ENCODE measurements at regions not wholly inside any gene's neighbourhood (a gene's known extent, or its start where the extent isn't known, plus 50 kb on each side); places are given as distances from the start of the nearest gene placed in this dataset.

GRCh38 chr10:10591715-10592341 is 425.8 kb upstream of the CELF2 start:
- DNase-seq = no peak

GRCh38 chr10:10596256-10596655 is 421.4 kb upstream of the CELF2 start:
- no peak for DNase-seq

- no peak for DNase-seq
Observed at GRCh38 chr10:10598297-10598696, 419.4 kb upstream of the CELF2 start.

- peak; percentile 11 for DNase-seq
Observed at GRCh38 chr10:10600004-10600403, 417.7 kb upstream of the CELF2 start.

- peak; percentile 3 for DNase-seq
Observed at GRCh38 chr10:10605551-10606081, 412.1 kb upstream of the CELF2 start.

- DNase-seq = no peak
Observed at GRCh38 chr10:10609379-10609955, 408.2 kb upstream of the CELF2 start.

- DNase-seq = no peak
Observed at GRCh38 chr10:10610171-10610570, 407.5 kb upstream of the CELF2 start.

GRCh38 chr10:10612151-10612550 is 405.5 kb upstream of the CELF2 start:
- DNase-seq = no peak

GRCh38 chr10:10613656-10614244 is 403.9 kb upstream of the CELF2 start:
- DNase-seq = no peak

DNA sequence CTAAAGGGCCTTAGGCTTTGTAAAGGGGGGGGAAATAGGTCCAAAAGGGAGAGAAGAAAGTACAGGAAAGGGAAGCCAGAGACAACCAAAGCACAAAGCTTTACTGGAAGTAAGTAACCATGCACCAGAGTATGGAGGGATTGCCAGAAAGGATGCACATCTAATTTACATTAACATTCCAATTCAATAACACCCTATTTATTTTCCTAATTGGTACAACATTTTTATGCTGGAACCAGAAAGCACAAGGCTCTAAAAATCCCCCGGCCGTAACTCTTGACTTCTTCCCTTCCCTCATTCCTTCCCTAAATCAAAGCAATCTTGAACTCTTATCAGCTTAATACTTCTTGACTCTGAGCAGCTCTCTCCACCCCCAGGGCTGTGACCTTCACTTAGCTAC is 400.0 kb upstream of the CELF2 start:
- no peak for DNase-seq

GRCh38 chr10:10618139-10618538 is 399.5 kb upstream of the CELF2 start:
- DNase-seq = no peak

DNA sequence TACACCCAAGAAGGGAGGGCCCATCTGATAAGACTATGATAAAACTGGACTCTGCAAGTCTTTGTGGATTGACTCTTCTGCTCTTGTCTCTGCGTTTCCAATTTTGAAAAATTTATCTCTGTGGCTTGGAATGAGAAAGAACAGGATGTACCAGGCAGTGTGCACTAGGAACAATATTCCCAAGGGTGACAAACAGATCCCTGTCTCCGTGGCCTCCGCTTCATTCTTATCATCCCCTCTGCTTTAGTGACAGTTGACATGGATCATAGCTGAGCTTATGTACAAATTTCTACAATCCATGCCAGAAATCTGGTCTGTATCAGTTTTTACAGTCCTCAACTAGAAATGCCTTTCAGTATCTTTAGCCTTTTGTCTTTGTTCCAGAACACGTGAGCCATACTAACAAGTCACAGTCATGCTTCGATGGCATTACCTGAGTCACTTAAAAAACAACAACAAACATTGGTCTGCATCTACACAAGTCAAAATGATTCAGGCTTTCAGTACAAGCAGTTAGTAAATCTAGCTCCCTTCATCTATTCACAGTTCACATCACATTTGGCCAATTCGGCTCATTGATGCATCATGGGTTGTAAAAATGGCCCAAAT is 393.6 kb upstream of the CELF2 start:
- DNase-seq = no peak

DNA sequence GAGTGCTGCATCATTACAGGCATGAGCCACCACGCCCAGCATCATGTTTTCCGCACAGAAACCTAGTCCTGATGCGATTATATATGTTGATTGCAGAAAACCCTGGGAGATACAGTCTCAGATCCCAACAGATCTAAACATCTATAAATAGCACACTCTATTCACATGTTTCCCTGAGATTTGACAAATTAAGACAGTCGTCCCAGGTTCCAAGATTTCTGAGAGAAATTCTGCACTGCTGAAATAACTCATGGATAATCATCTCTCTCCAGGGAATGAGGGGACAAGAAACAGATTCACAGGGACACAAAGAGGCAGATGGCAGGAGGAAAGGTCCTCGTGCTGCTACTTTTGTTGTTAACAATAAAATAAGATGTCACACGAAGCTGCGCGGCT is 393.1 kb upstream of the CELF2 start:
- DNase-seq = no peak

DNA sequence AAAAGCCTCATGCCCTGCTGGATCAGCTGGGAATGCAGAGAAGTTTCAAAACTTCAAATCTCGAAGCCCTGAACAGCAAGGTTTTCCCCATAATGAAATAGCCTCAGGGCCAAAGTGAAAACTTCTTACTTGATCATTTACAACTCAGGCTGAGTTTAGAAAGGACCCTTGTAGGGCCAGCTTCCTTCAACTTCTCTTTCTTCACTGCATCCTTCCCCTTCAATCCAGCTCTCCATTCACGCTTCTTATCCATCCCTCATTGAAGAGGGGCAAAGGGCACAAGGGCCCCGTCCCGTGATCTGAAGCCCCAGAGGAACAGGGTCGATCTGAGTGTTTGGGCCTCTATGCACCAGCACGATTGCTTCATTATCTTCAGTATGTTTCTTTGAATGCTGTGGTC is 392.2 kb upstream of the CELF2 start:
- DNase-seq = no peak

DNA sequence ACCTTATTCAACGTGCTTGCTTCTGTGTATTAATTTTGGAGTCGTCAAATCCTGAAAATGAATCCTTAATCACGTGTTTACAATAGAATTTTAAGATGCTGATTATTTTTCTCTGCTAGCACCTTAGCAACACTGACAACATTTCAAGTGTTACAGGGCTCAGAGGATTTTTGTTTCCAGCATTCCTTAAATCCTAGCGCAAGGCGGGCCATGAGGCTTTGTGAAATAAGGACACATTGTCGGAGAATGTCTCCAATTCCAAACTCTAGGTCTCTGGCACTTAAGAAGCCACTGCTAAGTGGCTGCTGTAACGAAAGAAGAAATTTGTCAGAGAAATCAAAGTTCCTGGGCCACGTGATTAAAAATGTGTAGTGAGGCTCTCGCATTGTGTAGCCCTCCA is 390.9 kb upstream of the CELF2 start:
- no peak for DNase-seq

DNA sequence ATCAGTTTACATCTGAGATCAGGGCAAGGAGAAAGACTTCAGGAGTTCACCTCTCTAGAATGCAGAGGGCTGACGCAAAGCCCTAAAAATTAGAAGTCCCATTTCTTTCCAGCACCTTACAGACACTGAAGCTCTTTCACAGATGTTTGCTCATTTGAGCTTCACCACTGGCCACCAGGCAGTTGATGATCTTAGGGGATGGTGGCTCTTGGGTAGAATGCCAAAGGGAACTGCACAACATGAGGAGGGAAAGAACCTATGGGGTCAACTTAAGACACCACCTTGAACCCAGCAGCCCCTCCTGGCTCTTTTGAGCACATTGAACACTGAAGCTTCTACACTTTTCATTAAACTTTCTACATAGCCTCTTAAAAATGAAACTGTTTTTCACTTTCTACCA is 390.3 kb upstream of the CELF2 start:
- no peak for DNase-seq

GRCh38 chr10:10629512-10629911 is 388.2 kb upstream of the CELF2 start:
- no peak for DNase-seq

DNA sequence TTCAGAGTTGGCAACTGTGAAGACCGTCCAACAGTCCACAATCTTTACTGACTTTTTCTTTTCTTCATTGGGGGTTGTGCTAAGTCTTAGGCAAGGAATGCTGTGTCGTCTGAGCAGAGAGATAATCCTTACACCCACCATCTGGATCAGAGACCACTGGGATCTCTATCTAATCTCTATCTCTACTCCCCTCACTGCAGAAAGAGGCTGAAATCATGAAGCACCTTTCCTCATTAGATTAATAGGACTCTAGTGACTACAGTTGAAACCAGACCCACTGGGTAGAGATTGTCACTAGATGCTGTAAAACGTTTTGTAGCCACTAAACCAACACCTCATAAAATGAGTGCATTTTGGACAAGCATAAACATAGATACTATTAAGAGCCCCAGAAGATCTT is 387.4 kb upstream of the CELF2 start:
- no peak for DNase-seq

DNA sequence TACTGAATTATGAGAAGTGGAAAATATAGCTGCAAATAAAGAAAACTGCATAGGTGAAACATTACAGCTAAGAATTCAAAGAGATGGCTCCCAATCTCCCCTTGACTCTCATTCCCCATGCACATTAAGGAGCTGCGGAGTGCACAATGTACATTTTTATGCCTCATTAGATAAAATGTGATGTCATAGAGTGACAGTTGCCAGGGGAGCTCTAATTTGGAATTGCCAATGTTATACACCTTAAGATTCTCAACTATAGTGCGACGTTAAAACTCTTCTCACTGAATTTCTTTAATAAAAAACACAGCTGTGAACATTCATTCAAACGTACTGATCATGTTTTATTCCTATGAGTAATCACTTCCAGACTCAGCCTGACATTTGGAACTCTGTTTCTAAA is 386.9 kb upstream of the CELF2 start:
- no peak for DNase-seq

- DNase-seq = no peak
Observed at GRCh38 chr10:10642189-10642588, 375.5 kb upstream of the CELF2 start.

- DNase-seq = no peak
Observed at GRCh38 chr10:10642751-10643150, 374.9 kb upstream of the CELF2 start.

GRCh38 chr10:10644008-10644646 is 373.5 kb upstream of the CELF2 start:
- no peak for DNase-seq

DNA sequence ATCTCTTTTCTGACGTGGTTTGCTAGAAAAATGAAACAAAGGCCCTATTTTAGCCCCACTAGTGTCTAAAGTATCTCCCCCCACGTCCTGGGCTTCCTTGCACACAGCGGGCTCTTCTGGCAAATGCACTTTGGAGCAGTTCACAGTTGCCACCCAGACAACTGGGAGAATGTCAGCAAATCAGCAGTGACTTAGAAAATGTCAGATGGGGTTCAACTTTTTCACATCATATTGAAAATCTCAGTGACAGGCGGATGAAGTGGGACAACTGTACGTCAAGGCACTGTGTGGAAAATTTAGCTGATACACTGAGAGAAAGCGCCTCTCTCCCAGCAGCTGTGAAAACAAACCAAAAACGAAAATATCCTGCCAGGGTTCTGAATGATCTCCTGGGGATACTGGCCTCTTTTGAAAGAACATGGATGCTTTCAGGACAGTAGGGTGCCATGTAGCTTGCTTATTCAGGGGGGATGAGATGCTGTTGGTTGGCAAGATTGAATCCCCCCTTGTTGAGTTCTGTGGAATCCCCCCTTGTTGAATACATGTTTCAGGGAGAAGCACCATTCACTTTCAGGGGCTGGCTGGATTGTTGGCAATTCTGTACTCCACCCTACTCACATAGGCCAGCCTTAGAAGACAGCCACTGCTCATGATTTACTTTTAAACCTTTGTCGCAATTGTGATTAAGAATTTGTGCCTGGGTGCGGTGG is 372.8 kb upstream of the CELF2 start:
- DNase-seq = no peak
